ENCODE measurements at regions not wholly inside any gene's neighbourhood (a gene's known extent, or its start where the extent isn't known, plus 50 kb on each side); places are given as distances from the start of the nearest gene placed in this dataset.

DNA sequence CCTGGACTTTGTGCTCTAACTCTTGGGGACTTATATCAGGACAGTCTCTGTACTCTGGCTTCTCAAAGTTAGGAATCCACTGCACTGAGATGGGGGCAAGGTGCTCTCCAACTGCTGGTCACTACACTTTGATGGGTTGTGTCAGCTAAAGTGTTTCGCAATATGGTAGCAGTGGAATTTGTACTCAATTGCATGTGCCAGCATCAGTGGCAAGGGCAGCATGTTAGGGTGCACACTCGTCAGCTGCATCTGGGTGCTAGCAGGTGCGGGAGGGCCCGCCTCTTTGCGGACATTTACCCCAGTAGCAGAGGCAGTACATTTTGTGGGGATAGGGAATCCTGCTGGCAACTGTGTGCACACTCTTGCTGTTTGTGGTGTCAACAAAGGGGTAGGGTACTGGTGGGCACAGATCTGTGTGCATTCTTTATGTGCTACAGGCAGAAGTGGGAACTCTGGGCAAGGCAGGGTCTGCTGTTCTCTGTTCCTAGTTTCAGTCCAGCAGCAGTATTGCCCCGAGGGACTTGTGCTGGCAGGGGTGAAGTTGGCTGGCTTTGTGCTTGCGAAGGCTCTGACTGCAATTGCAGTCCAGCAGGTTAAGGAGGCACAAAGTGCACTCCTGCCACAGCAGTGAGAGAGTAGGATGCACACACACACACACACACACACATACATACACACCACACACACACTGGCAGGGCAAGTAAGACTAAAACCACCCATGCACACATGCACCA is 924.8 kb upstream of the CDH9 start:
- CTCF ChIA-PET (ENCODE audit: partially characterized antibody): no interaction called here
- H3K4me1 Mint-ChIP-seq: no peaks in the 10 kb centered on the region
- no peak overlapping the region for H3K27ac Mint-ChIP-seq
- H3K4me3 Mint-ChIP-seq: no peak overlapping the region
- H3K9me3 Mint-ChIP-seq: peaks cover 0 to 55% (median 24%) of the 10 kb centered on the region in 8 donors
- no peaks in the 10 kb centered on the region for H3K36me3 ChIP-seq (ENCODE audit: insufficient read depth, low read length)
- intact Hi-C loops (cut with micrococcal nuclease): no loop called here
- DNase-seq: no peak
- H3K4me3 ChIP-seq (ENCODE audit: low read length in 2 of 2): no peak overlapping the region
- H3K4me1 ChIP-seq (ENCODE audit: insufficient read depth, low read length): no peaks in the 10 kb centered on the region
- POLR2A ChIA-PET (ENCODE audit: partially characterized antibody): no interaction called here
- no peaks in the 10 kb centered on the region for H3K27me3 Mint-ChIP-seq
- H3K9me3 ChIP-seq (ENCODE audit: control insufficient read depth in 1 of 2, low read length in 2 of 2): peaks cover 0 to 4% of the 10 kb centered on the region in 2 donors
- no peaks in the 10 kb centered on the region for H3K36me3 Mint-ChIP-seq
- H3K27ac ChIP-seq (ENCODE audit: low read depth, low read length): no peak overlapping the region
- H3K27me3 ChIP-seq (ENCODE audit: insufficient read depth, low read length): no peaks in the 10 kb centered on the region

DNA sequence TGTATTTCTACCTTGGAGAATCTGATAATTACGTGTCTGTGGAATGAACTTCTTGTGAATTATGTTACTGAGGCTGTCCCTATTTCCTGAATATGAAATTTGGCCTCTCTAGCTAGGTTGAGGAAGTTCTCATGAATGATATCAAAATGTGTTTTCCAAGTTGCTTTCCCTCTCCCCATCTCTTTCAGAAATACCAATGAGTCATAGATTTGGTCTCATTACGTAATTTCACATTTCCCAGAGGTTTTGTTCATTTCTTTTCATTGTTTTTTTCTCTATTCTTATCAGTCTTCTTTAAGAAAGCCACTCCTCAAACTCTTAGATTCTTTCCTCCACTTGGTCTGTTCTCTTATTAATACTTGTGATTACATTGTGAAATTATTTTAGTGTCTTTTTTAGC is 923.8 kb upstream of the CDH9 start:
- no peak for DNase-seq
- no peak overlapping the region for H3K4me3 ChIP-seq (ENCODE audit: low read length in 2 of 2)
- Mint-ChIP-seq H3K27ac (no peak overlapping the region), H3K4me3 (no peak overlapping the region), H3K9me3 (peaks cover 1 to 56% (median 28%) of the 10 kb centered on the region in 8 donors), H3K36me3 (no peaks in the 10 kb centered on the region), H3K27me3 (no peaks in the 10 kb centered on the region), H3K4me1 (no peaks in the 10 kb centered on the region)
- ChIA-PET POLR2A (ENCODE audit: partially characterized antibody) (no interaction called here), CTCF (ENCODE audit: partially characterized antibody) (no interaction called here)
- no peaks in the 10 kb centered on the region for H3K36me3 ChIP-seq (ENCODE audit: insufficient read depth, low read length)
- intact Hi-C loops (cut with micrococcal nuclease): no loop called here
- H3K4me1 ChIP-seq (ENCODE audit: insufficient read depth, low read length): no peaks in the 10 kb centered on the region
- no peaks in the 10 kb centered on the region for H3K27me3 ChIP-seq (ENCODE audit: insufficient read depth, low read length)
- peaks cover 0 to 4% of the 10 kb centered on the region in 2 donors for H3K9me3 ChIP-seq (ENCODE audit: control insufficient read depth in 1 of 2, low read length in 2 of 2)
- no peak overlapping the region for H3K27ac ChIP-seq (ENCODE audit: low read depth, low read length)

DNA sequence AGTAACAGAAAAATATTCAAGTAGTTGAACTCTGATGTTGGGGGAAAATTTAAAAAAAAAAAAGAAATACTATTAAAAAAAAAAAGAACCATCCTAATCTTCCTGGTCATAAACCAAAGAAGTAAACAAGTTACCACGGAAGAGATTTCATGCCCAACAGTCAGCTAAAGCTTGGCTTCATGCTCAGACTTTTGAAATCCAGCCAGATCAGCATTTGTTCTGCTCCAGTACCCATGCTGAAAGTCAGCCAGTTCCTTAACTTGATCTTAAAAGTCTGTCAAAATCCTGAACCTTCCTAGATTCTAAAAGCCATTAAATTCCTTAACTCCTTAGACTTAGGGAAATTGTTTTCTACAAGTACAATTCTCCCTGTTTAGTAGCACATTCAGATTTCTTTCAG is 908.7 kb upstream of the CDH9 start:
- POLR2A ChIA-PET (ENCODE audit: partially characterized antibody): no interaction called here
- no peak overlapping the region for H3K4me3 Mint-ChIP-seq
- Histone ChIP-seq H3K4me1 (ENCODE audit: insufficient read depth, low read length) (no peaks in the 10 kb centered on the region), H3K27ac (ENCODE audit: low read depth, low read length) (no peak overlapping the region), H3K36me3 (ENCODE audit: insufficient read depth, low read length) (no peaks in the 10 kb centered on the region), H3K27me3 (ENCODE audit: insufficient read depth, low read length) (no peaks in the 10 kb centered on the region), H3K9me3 (ENCODE audit: control insufficient read depth in 1 of 2, low read length in 2 of 2) (no peaks in the 10 kb centered on the region), H3K4me3 (ENCODE audit: low read length in 2 of 2) (no peak overlapping the region)
- H3K4me1 Mint-ChIP-seq: no peaks in the 10 kb centered on the region
- CTCF ChIA-PET (ENCODE audit: partially characterized antibody): no interaction called here
- DNase-seq: no peak
- no peaks in the 10 kb centered on the region for H3K36me3 Mint-ChIP-seq
- H3K9me3 Mint-ChIP-seq: peaks cover 0 to 21% (median 7%) of the 10 kb centered on the region in 8 donors
- intact Hi-C loops (cut with micrococcal nuclease): no loop called here
- H3K27ac Mint-ChIP-seq: no peak overlapping the region
- H3K27me3 Mint-ChIP-seq: no peaks in the 10 kb centered on the region

DNA sequence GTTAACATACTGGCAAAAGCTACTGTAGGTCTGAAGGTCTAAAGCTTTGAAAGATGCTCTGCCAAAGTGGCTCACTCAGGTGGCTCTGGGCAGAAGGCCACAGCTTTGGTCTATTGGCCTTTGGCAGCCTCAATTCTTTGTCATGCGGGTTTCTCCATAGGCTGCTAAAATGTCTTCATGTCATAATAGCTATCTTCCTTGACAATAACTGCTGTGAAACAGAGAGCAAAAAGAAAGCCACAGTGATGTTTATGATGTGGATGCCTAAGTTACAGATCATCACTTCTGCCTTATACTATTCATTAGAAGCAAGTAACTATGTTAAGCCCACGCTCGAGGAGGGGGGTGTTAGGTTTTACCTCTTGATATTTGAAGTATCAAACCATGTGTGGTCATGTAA is 906.1 kb upstream of the CDH9 start:
- Histone ChIP-seq H3K9me3 (ENCODE audit: control insufficient read depth in 1 of 2, low read length in 2 of 2) (no peaks in the 10 kb centered on the region), H3K4me3 (ENCODE audit: low read length in 2 of 2) (no peak overlapping the region), H3K36me3 (ENCODE audit: insufficient read depth, low read length) (no peaks in the 10 kb centered on the region), H3K27me3 (ENCODE audit: insufficient read depth, low read length) (no peaks in the 10 kb centered on the region), H3K27ac (ENCODE audit: low read depth, low read length) (no peak overlapping the region), H3K4me1 (ENCODE audit: insufficient read depth, low read length) (no peaks in the 10 kb centered on the region)
- ChIA-PET CTCF (ENCODE audit: partially characterized antibody) (no interaction called here), POLR2A (ENCODE audit: partially characterized antibody) (no interaction called here)
- intact Hi-C loops (cut with micrococcal nuclease): no loop called here
- Mint-ChIP-seq H3K27me3 (no peaks in the 10 kb centered on the region), H3K4me3 (no peak overlapping the region), H3K27ac (no peak overlapping the region), H3K36me3 (no peaks in the 10 kb centered on the region), H3K4me1 (no peaks in the 10 kb centered on the region), H3K9me3 (peaks cover 0 to 16% (median 7%) of the 10 kb centered on the region in 8 donors)
- peak in 1 of 5 donors; percentile 32 for DNase-seq

DNA sequence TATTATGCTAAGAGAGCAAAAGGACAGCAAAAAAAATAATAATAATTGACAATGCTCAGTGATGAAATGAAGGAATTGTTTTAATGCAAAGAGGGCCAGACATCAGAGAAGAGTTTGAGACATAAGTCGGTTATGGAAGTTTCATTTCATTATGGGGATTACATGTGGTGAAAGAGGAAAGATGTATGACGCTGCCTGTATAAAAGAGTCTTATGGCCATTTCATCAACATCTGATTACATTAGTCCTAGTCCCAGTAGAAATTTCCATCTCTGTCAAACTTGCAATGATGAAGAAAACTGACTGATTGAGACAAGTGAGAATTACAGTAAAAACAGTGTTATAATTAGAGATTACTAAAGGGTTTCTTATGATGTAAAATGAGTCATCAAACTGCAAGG is 900.6 kb upstream of the CDH9 start:
- DNase-seq: no peak
- intact Hi-C loops (cut with micrococcal nuclease): no loop called here
- ChIA-PET POLR2A (ENCODE audit: partially characterized antibody) (no interaction called here), CTCF (ENCODE audit: partially characterized antibody) (no interaction called here)
- H3K4me1 Mint-ChIP-seq: no peaks in the 10 kb centered on the region
- H3K4me1 ChIP-seq (ENCODE audit: insufficient read depth, low read length): no peaks in the 10 kb centered on the region
- no peaks in the 10 kb centered on the region for H3K36me3 Mint-ChIP-seq
- peaks cover 0 to 12% (median 6%) of the 10 kb centered on the region in 8 donors for H3K9me3 Mint-ChIP-seq
- H3K4me3 Mint-ChIP-seq: no peak overlapping the region
- no peak overlapping the region for H3K27ac ChIP-seq (ENCODE audit: low read depth, low read length)
- no peaks in the 10 kb centered on the region for H3K9me3 ChIP-seq (ENCODE audit: control insufficient read depth in 1 of 2, low read length in 2 of 2)
- H3K27ac Mint-ChIP-seq: no peak overlapping the region
- no peaks in the 10 kb centered on the region for H3K27me3 ChIP-seq (ENCODE audit: insufficient read depth, low read length)
- no peak overlapping the region for H3K4me3 ChIP-seq (ENCODE audit: low read length in 2 of 2)
- no peaks in the 10 kb centered on the region for H3K27me3 Mint-ChIP-seq
- no peaks in the 10 kb centered on the region for H3K36me3 ChIP-seq (ENCODE audit: insufficient read depth, low read length)

DNA sequence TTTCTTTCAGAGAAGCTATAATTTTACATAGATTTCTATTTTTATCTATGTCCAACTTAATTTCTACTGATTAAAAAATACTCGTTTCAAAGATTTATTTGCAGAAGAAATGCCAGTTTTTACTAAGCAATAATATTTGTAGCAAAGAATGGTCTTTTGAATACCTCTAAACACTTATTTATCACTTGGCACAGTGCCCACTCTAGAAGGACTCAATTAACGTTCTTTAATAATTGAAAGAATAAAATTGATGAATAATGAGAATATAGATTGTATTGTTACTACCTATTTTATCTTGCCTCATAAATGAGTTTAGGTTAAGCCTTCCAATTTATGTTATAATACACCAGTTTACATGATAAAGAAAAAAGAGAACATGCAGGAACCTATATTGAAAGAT is 889.7 kb upstream of the CDH9 start:
- peaks cover 0 to 26% (median 5%) of the 10 kb centered on the region in 8 donors for H3K9me3 Mint-ChIP-seq
- no peaks in the 10 kb centered on the region for H3K27me3 Mint-ChIP-seq
- ChIA-PET POLR2A (ENCODE audit: partially characterized antibody) (no interaction called here), CTCF (ENCODE audit: partially characterized antibody) (no interaction called here)
- DNase-seq: no peak
- H3K36me3 Mint-ChIP-seq: no peaks in the 10 kb centered on the region
- intact Hi-C loops (cut with micrococcal nuclease): no loop called here
- H3K9me3 ChIP-seq (ENCODE audit: control insufficient read depth in 1 of 2, low read length in 2 of 2): peaks cover 0 to 6% of the 10 kb centered on the region in 2 donors
- no peak overlapping the region for H3K4me3 Mint-ChIP-seq
- H3K4me3 ChIP-seq (ENCODE audit: low read length in 2 of 2): no peak overlapping the region
- no peaks in the 10 kb centered on the region for H3K4me1 ChIP-seq (ENCODE audit: insufficient read depth, low read length)
- H3K27ac ChIP-seq (ENCODE audit: low read depth, low read length): no peak overlapping the region
- no peak overlapping the region for H3K27ac Mint-ChIP-seq
- H3K4me1 Mint-ChIP-seq: no peaks in the 10 kb centered on the region
- no peaks in the 10 kb centered on the region for H3K27me3 ChIP-seq (ENCODE audit: insufficient read depth, low read length)
- no peaks in the 10 kb centered on the region for H3K36me3 ChIP-seq (ENCODE audit: insufficient read depth, low read length)

DNA sequence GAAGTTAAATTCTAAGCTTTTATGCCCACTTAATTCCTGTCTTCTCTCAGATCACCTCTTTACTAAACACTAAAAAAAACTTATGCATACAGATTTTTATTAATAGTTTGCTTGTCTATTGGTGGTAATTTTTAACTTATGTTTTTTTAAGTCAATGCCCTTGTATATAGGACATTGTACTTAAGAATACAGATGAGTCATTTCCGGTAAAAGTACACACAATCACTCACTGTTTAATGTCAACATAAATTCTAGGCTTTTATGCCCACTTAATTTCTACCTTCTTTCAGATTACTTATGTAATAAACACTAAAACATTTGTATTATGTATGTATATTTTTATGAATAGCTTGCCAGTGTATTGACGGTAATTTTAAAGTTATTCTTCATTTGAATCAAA is 872.8 kb upstream of the CDH9 start:
- ChIA-PET CTCF (ENCODE audit: partially characterized antibody) (no interaction called here), POLR2A (ENCODE audit: partially characterized antibody) (no interaction called here)
- no peak overlapping the region for H3K4me3 Mint-ChIP-seq
- DNase-seq: no peak
- no peak overlapping the region for H3K4me3 ChIP-seq (ENCODE audit: low read length in 2 of 2)
- intact Hi-C loops (cut with micrococcal nuclease): no loop called here
- no peaks in the 10 kb centered on the region for H3K36me3 Mint-ChIP-seq
- no peak overlapping the region for H3K27ac Mint-ChIP-seq
- H3K27me3 Mint-ChIP-seq: no peaks in the 10 kb centered on the region
- peaks cover 0 to 16% (median 13%) of the 10 kb centered on the region in 8 donors for H3K9me3 Mint-ChIP-seq
- no peaks in the 10 kb centered on the region for H3K4me1 ChIP-seq (ENCODE audit: insufficient read depth, low read length)
- H3K27ac ChIP-seq (ENCODE audit: low read depth, low read length): no peak overlapping the region
- H3K36me3 ChIP-seq (ENCODE audit: insufficient read depth, low read length): no peaks in the 10 kb centered on the region
- no peaks in the 10 kb centered on the region for H3K27me3 ChIP-seq (ENCODE audit: insufficient read depth, low read length)
- H3K9me3 ChIP-seq (ENCODE audit: control insufficient read depth in 1 of 2, low read length in 2 of 2): no peaks in the 10 kb centered on the region
- no peaks in the 10 kb centered on the region for H3K4me1 Mint-ChIP-seq

DNA sequence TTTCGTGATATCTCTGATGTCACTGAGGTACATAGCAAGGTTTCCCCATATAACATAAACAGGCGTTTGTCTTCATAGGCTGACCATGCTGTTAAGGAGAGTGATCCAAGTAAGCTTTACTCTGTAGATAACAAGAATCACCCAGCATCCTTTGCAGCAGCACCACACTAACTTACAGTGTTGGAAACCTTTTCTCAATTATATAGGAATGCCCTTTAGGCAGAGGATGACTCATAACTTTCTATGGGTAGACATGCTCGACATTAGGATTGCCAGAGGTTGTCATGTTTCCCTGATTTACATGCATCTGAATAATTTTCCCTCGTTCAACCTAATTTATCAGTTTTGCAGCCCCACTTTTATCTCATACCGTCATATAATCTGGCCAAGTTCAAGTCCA is 870.0 kb upstream of the CDH9 start:
- H3K36me3 Mint-ChIP-seq: no peaks in the 10 kb centered on the region

More for the DNA sequence above, 870.0 kb upstream of the CDH9 start:
- ChIA-PET POLR2A (ENCODE audit: partially characterized antibody) (no interaction called here), CTCF (ENCODE audit: partially characterized antibody) (no interaction called here)
- intact Hi-C loops (cut with micrococcal nuclease): no loop called here
- Mint-ChIP-seq H3K27me3 (no peaks in the 10 kb centered on the region), H3K4me3 (no peak overlapping the region), H3K27ac (no peak overlapping the region), H3K9me3 (peaks cover 0 to 20% (median 10%) of the 10 kb centered on the region in 8 donors), H3K4me1 (no peaks in the 10 kb centered on the region)
- no peak for DNase-seq
- no peaks in the 10 kb centered on the region for H3K4me1 ChIP-seq (ENCODE audit: insufficient read depth, low read length)
- no peaks in the 10 kb centered on the region for H3K9me3 ChIP-seq (ENCODE audit: control insufficient read depth in 1 of 2, low read length in 2 of 2)
- no peak overlapping the region for H3K4me3 ChIP-seq (ENCODE audit: low read length in 2 of 2)
- H3K27me3 ChIP-seq (ENCODE audit: insufficient read depth, low read length): no peaks in the 10 kb centered on the region
- no peak overlapping the region for H3K27ac ChIP-seq (ENCODE audit: low read depth, low read length)
- no peaks in the 10 kb centered on the region for H3K36me3 ChIP-seq (ENCODE audit: insufficient read depth, low read length)

All from CD4-positive, alpha-beta memory T cell (primary cell).